ENCODE measurements at regions not wholly inside any gene's neighbourhood (a gene's known extent, or its start where the extent isn't known, plus 50 kb on each side); places are given as distances from the start of the nearest gene placed in this dataset.
"Not testable (repeated sequence)": the region's sequence is repeated elsewhere in the genome, so short reads cannot be mapped to it uniquely, and the experiment has no call there.

GRCh38 chr21:5975719-5976118, 4545.7 kb upstream of the TPTE start:
- H3K4me3 ChIP-seq; H3K27ac ChIP-seq (replicated peaks in 1 of 4); intact Hi-C loops (cut with DNase I); DNase-seq (ENCODE audit: extremely low spot score); H3K9me3 ChIP-seq; H3K27me3 ChIP-seq; H3K4me1 ChIP-seq; H3K36me3 ChIP-seq: not testable (repeated sequence)
- no CpG with 5 or more reads among the region's 5 CpGs for WGBS

- no CpG with 5 or more reads among the region's 2 CpGs for WGBS
- H3K9me3 ChIP-seq; H3K27me3 ChIP-seq; H3K27ac ChIP-seq (replicated peaks in 1 of 4); H3K4me1 ChIP-seq; H3K36me3 ChIP-seq; DNase-seq (ENCODE audit: extremely low spot score); H3K4me3 ChIP-seq; intact Hi-C loops (cut with DNase I): not testable (repeated sequence)
These were observed 4523.8 kb upstream of the TPTE start for GRCh38 chr21:5997586-5997985.

- no CpG with 5 or more reads among the region's 7 CpGs for WGBS
- intact Hi-C loops (cut with DNase I); H3K4me1 ChIP-seq; DNase-seq (ENCODE audit: extremely low spot score); H3K36me3 ChIP-seq; H3K27me3 ChIP-seq; H3K9me3 ChIP-seq; H3K4me3 ChIP-seq; H3K27ac ChIP-seq (replicated peaks in 1 of 4): not testable (repeated sequence)
These were observed 4505.8 kb upstream of the TPTE start for GRCh38 chr21:6015422-6016057.

GRCh38 chr21:6020460-6020859, 4500.9 kb upstream of the TPTE start:
- H3K4me1 ChIP-seq; intact Hi-C loops (cut with DNase I); H3K27ac ChIP-seq (replicated peaks in 1 of 4); H3K4me3 ChIP-seq; DNase-seq (ENCODE audit: extremely low spot score); H3K27me3 ChIP-seq; H3K36me3 ChIP-seq; H3K9me3 ChIP-seq: not testable (repeated sequence)
- WGBS: no CpG with 5 or more reads among the region's 5 CpGs

GRCh38 chr21:6020953-6021716, 4500.2 kb upstream of the TPTE start:
- H3K9me3 ChIP-seq; H3K4me3 ChIP-seq; H3K36me3 ChIP-seq; H3K27ac ChIP-seq (replicated peaks in 1 of 4); H3K27me3 ChIP-seq; intact Hi-C loops (cut with DNase I); DNase-seq (ENCODE audit: extremely low spot score); H3K4me1 ChIP-seq: not testable (repeated sequence)
- no CpG with 5 or more reads among the region's 10 CpGs for WGBS

GRCh38 chr21:6021717-6022270, 4499.6 kb upstream of the TPTE start:
- H3K27ac ChIP-seq (replicated peaks in 1 of 4); DNase-seq (ENCODE audit: extremely low spot score); H3K27me3 ChIP-seq; H3K9me3 ChIP-seq; H3K36me3 ChIP-seq; H3K4me1 ChIP-seq; intact Hi-C loops (cut with DNase I); H3K4me3 ChIP-seq: not testable (repeated sequence)
- no CpG with 5 or more reads among the region's 4 CpGs for WGBS

GRCh38 chr21:6023331-6023730, 4498.1 kb upstream of the TPTE start:
- intact Hi-C loops (cut with DNase I); DNase-seq (ENCODE audit: extremely low spot score); H3K4me1 ChIP-seq; H3K27me3 ChIP-seq; H3K36me3 ChIP-seq; H3K4me3 ChIP-seq; H3K9me3 ChIP-seq; H3K27ac ChIP-seq (replicated peaks in 1 of 4): not testable (repeated sequence)
- no CpG with 5 or more reads among the region's 3 CpGs for WGBS

- H3K9me3 ChIP-seq; intact Hi-C loops (cut with DNase I); H3K4me3 ChIP-seq; DNase-seq (ENCODE audit: extremely low spot score); H3K36me3 ChIP-seq; H3K27ac ChIP-seq (replicated peaks in 1 of 4); H3K4me1 ChIP-seq; H3K27me3 ChIP-seq: not testable (repeated sequence)
- no CpG with 5 or more reads among the region's 3 CpGs for WGBS
These were observed 4496.2 kb upstream of the TPTE start for GRCh38 chr21:6025139-6025538.

- H3K36me3 ChIP-seq; H3K27me3 ChIP-seq; H3K4me3 ChIP-seq; intact Hi-C loops (cut with DNase I); DNase-seq (ENCODE audit: extremely low spot score); H3K4me1 ChIP-seq; H3K9me3 ChIP-seq; H3K27ac ChIP-seq (replicated peaks in 1 of 4): not testable (repeated sequence)
- WGBS: no CpG with 5 or more reads among the region's 3 CpGs
These were observed 4493.9 kb upstream of the TPTE start for GRCh38 chr21:6027497-6027896.

GRCh38 chr21:6034124-6034678, 4487.2 kb upstream of the TPTE start:
- H3K9me3 ChIP-seq; intact Hi-C loops (cut with DNase I); DNase-seq (ENCODE audit: extremely low spot score); H3K36me3 ChIP-seq; H3K4me3 ChIP-seq; H3K4me1 ChIP-seq; H3K27ac ChIP-seq (replicated peaks in 1 of 4); H3K27me3 ChIP-seq: not testable (repeated sequence)
- WGBS: no CpG with 5 or more reads among the region's 14 CpGs

GRCh38 chr21:6034820-6035473, 4486.4 kb upstream of the TPTE start:
- intact Hi-C loops (cut with DNase I); H3K27ac ChIP-seq (replicated peaks in 1 of 4); H3K4me1 ChIP-seq; H3K9me3 ChIP-seq; H3K27me3 ChIP-seq; H3K4me3 ChIP-seq; DNase-seq (ENCODE audit: extremely low spot score); H3K36me3 ChIP-seq: not testable (repeated sequence)
- no CpG with 5 or more reads among the region's 15 CpGs for WGBS

- H3K4me3 ChIP-seq; H3K27ac ChIP-seq (replicated peaks in 1 of 4); DNase-seq (ENCODE audit: extremely low spot score); H3K27me3 ChIP-seq; H3K9me3 ChIP-seq; H3K4me1 ChIP-seq; H3K36me3 ChIP-seq; intact Hi-C loops (cut with DNase I): not testable (repeated sequence)
- WGBS: no CpG with 5 or more reads among the region's 22 CpGs
These were observed 4485.8 kb upstream of the TPTE start for GRCh38 chr21:6035474-6036155.

Measured in esophagus muscularis mucosa (tissue), 4 donors.